A549 (cell line): ENCODE measurements at regions not wholly inside any gene's neighbourhood (a gene's known extent, or its start where the extent isn't known, plus 50 kb on each side); places are given as distances from the start of the nearest gene placed in this dataset.

Source experiments
- ATAC-seq, 2 experiments: fragments of 200-7000 bp in 1 of 2; fragments of >200 bp in 1 of 2; cut with Nextera tagmentation in 1 of 2; cut with Tn5 transposase in 1 of 2; 3 replicates each; pipeline versions ENCODE4 v1.8.0 to v1.9.1; 2018 to 2020; ENCODE audit warnings: mild to moderate bottlenecking in 1 of 2, moderate library complexity in 1 of 2
- CTCF ChIA-PET: fragments of 300-600 bp; sonication (Branson Sonifier 250); formaldehyde crosslinking; extraction: SDS; loops from one replicate; lab custom pipeline; 2021; ENCODE audit warnings: antibody characterized with exemption, inconsistent platforms; lab: Yijun Ruan, JAX
- POLR2A ChIA-PET: fragments of 350-600 bp; formaldehyde crosslinking; extraction: SDS; loops from one replicate; lab custom pipeline; 2021; ENCODE audit warnings: antibody characterized with exemption, inconsistent platforms; lab: Yijun Ruan, JAX
- DNase-seq, 2 experiments: peaks; one replicate each; pipeline versions ENCODE4 v3.0.0 to v3.0.0-alpha.2; 2011 to 2016; ENCODE audit warnings: low read depth in 1 of 2, low spot score in 1 of 2
- FAIRE-seq: peaks from 2 replicates; lab custom pipeline; 2011; peaks lifted over from hg19 to GRCh38; lab: Jason Lieb, UNC
- H3K27ac ChIP-seq, 2 experiments: fragments of >200 bp; sonication (Bioruptor Twin); formaldehyde crosslinking; 3 replicates each; pipeline ENCODE4 v1.5.1; 2016 to 2017
- H3K4me1 ChIP-seq: fragments of >200 bp; sonication (Bioruptor Twin); formaldehyde crosslinking; 3 replicates; pipeline ENCODE4 v1.6.1; 2016
- H3K4me2 ChIP-seq: fragments of >200 bp; sonication (Bioruptor Twin); formaldehyde crosslinking; 3 replicates; pipeline ENCODE4 v1.6.1; 2016
- H3K4me3 ChIP-seq: fragments of >200 bp; sonication (Bioruptor Twin); formaldehyde crosslinking; 3 replicates; pipeline ENCODE4 v1.5.1; 2016
- H3K9me3 ChIP-seq: fragments of >200 bp; sonication (Bioruptor Twin); formaldehyde crosslinking; 3 replicates; pipeline ENCODE4 v1.6.1; 2016
- BHLHE40 ChIP-seq: IDR thresholded peaks from 2 replicates; pipeline ENCODE4 v1.6.1; 2012; ENCODE audit warnings: low read depth, low read length, inconsistent platforms
- CBX2 ChIP-seq: fragments of 200-600 bp; sonication (generic); IDR thresholded peaks from 2 replicates; pipeline ENCODE4 v1.6.1; 2016; ENCODE audit warnings: low read depth, mild to moderate bottlenecking, borderline replicate concordance
- CEBPB ChIP-seq, 2 experiments: fragments of >200 bp in 1 of 2; sonication (Bioruptor Twin) in 1 of 2; formaldehyde crosslinking in 1 of 2; IDR thresholded peaks; 2 replicates each; pipeline ENCODE4 v1.6.1; 2012 to 2016
- CHD4 ChIP-seq: fragments of 200-600 bp; sonication (generic); IDR thresholded peaks from 2 replicates; pipeline ENCODE4 v1.6.1; 2016; ENCODE audit warnings: antibody characterized with exemption, mild to moderate bottlenecking, borderline replicate concordance
- E2F6 ChIP-seq: IDR thresholded peaks from 2 replicates; pipeline ENCODE4 v1.6.1; 2012; ENCODE audit warnings: low read depth, borderline replicate concordance
- EHMT2 ChIP-seq: fragments of 200-600 bp; sonication (generic); IDR thresholded peaks from 2 replicates; pipeline ENCODE4 v1.6.1; 2016; ENCODE audit warnings: antibody characterized with exemption, low read depth, mild to moderate bottlenecking, moderate library complexity
- FOSB ChIP-seq: fragments of 250-450 bp; sonication (Bioruptor Pico); IDR thresholded peaks from 2 replicates; pipeline ENCODE4 v1.5.0; 2020; ENCODE audit warnings: mild to moderate bottlenecking, moderate library complexity
- HEYL ChIP-seq: fragments of 250-450 bp; sonication (Bioruptor Pico); IDR thresholded peaks from 2 replicates; pipeline ENCODE4 v1.8.0; 2021; ENCODE audit warnings: mild to moderate bottlenecking, moderate library complexity
- HOXB13 ChIP-seq: fragments of 250-450 bp; sonication (Bioruptor Pico); IDR thresholded peaks from 2 replicates; pipeline ENCODE4 v1.5.0; 2020; ENCODE audit warnings: low read depth, mild to moderate bottlenecking, moderate library complexity
- HOXB5 ChIP-seq: fragments of 250-450 bp; sonication (Bioruptor Pico); IDR thresholded peaks from 2 replicates; pipeline ENCODE4 v1.5.0; 2020; ENCODE audit warnings: mild to moderate bottlenecking, moderate library complexity
- JUNB ChIP-seq: fragments of >200 bp; sonication (Bioruptor Twin); formaldehyde crosslinking; IDR thresholded peaks from 2 replicates; pipeline ENCODE4 v1.6.1; 2016
- KDM1A ChIP-seq: fragments of 200-600 bp; sonication (generic); IDR thresholded peaks from 2 replicates; pipeline ENCODE4 v1.6.1; 2016; ENCODE audit warnings: low read depth, mild to moderate bottlenecking
- KDM5A ChIP-seq: fragments of 200-600 bp; sonication (generic); IDR thresholded peaks from 2 replicates; pipeline ENCODE4 v1.6.1; 2016; ENCODE audit warnings: antibody characterized with exemption, mild to moderate bottlenecking
- MAZ ChIP-seq: fragments of 150-350 bp; IDR thresholded peaks from 2 replicates; pipeline ENCODE4 v1.6.1; 2014; ENCODE audit warnings: antibody characterized with exemption, low read depth, low read length, borderline replicate concordance
- NR3C1 ChIP-seq: fragments of >200 bp; sonication (Bioruptor Twin); formaldehyde crosslinking; IDR thresholded peaks from 3 replicates; pipeline ENCODE4 v1.6.1; 2017
- POLR2A ChIP-seq: IDR thresholded peaks from 2 replicates; pipeline ENCODE4 v1.6.1; 2012; ENCODE audit warnings: mild to moderate bottlenecking, low read length
- RAD21 ChIP-seq, 2 experiments: fragments of >200 bp in 1 of 2; sonication (Bioruptor Twin) in 1 of 2; formaldehyde crosslinking in 1 of 2; IDR thresholded peaks in 1 of 2; conservative IDR thresholded peaks in 1 of 2; 2 replicates in 1 of 2; 3 replicates in 1 of 2; pipeline ENCODE4 v1.6.1; 2012 to 2018; ENCODE audit warnings: inconsistent platforms in 1 of 2
- RNF2 ChIP-seq: fragments of 200-600 bp; sonication (generic); IDR thresholded peaks from 2 replicates; pipeline ENCODE4 v1.6.1; 2016; ENCODE audit warnings: low read depth, mild to moderate bottlenecking, antibody characterized with exemption, moderate library complexity, borderline replicate concordance
- SMC3 ChIP-seq: fragments of >200 bp; sonication (Bioruptor Twin); formaldehyde crosslinking; IDR thresholded peaks from 3 replicates; pipeline ENCODE4 v1.6.1; 2018; ENCODE audit warnings: inconsistent platforms
- USF2 ChIP-seq: fragments of 450-650 bp; IDR thresholded peaks from 2 replicates; pipeline ENCODE4 v1.6.1; 2014; ENCODE audit warnings: antibody characterized with exemption
- ZC3H11A ChIP-seq: fragments of 450-650 bp; IDR thresholded peaks from 2 replicates; pipeline ENCODE4 v1.6.1; 2014; ENCODE audit warnings: antibody characterized with exemption, mild to moderate bottlenecking
- ZNF302 ChIP-seq: fragments of 250-450 bp; sonication (Bioruptor Pico); IDR thresholded peaks from 2 replicates; pipeline ENCODE4 v1.9.0; 2021; ENCODE audit warnings: inconsistent platforms, mild to moderate bottlenecking, moderate library complexity
- WGBS: methylation state at CpG from one replicate; pipeline ENCODE4 v1.1.6; 2017; ENCODE audit errors: missing lambda C conversion rate; 5-methylcytosine and 5-hydroxymethylcytosine counted together
- TF ChIP-seq, protein P1 (sequence below): fragments of 200-600 bp; sonication (generic); IDR thresholded peaks from 2 replicates; pipeline ENCODE4 v1.6.1; 2016; ENCODE audit warnings: antibody characterized with exemption, mild to moderate bottlenecking, moderate library complexity
- TF ChIP-seq, protein P2 (sequence below): fragments of >200 bp; sonication (Bioruptor Twin); formaldehyde crosslinking; IDR thresholded peaks from 3 replicates; pipeline ENCODE4 v1.5.1; 2016

- Histone ChIP-seq H3K27ac (no peak overlapping the region), H3K9me3 (0 out of 3 replicates have a peak, but pooled peaks cover 3% of the 10 kb centered on the region), H3K4me2 (0 out of 3 replicates have a peak overlapping the region, but pooled peaks have one; percentile 10), H3K4me3 (no peak overlapping the region), H3K4me1 (no peaks in the 10 kb centered on the region)
- 41% methylated on average over 10 of the region's 10 CpGs for WGBS
- TF ChIP-seq, protein P1, sequence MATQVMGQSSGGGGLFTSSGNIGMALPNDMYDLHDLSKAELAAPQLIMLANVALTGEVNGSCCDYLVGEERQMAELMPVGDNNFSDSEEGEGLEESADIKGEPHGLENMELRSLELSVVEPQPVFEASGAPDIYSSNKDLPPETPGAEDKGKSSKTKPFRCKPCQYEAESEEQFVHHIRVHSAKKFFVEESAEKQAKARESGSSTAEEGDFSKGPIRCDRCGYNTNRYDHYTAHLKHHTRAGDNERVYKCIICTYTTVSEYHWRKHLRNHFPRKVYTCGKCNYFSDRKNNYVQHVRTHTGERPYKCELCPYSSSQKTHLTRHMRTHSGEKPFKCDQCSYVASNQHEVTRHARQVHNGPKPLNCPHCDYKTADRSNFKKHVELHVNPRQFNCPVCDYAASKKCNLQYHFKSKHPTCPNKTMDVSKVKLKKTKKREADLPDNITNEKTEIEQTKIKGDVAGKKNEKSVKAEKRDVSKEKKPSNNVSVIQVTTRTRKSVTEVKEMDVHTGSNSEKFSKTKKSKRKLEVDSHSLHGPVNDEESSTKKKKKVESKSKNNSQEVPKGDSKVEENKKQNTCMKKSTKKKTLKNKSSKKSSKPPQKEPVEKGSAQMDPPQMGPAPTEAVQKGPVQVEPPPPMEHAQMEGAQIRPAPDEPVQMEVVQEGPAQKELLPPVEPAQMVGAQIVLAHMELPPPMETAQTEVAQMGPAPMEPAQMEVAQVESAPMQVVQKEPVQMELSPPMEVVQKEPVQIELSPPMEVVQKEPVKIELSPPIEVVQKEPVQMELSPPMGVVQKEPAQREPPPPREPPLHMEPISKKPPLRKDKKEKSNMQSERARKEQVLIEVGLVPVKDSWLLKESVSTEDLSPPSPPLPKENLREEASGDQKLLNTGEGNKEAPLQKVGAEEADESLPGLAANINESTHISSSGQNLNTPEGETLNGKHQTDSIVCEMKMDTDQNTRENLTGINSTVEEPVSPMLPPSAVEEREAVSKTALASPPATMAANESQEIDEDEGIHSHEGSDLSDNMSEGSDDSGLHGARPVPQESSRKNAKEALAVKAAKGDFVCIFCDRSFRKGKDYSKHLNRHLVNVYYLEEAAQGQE: no peak
- no peak for TF ChIP-seq FOSB (CRISPR knock-in tag)
- TF ChIP-seq, protein P2, sequence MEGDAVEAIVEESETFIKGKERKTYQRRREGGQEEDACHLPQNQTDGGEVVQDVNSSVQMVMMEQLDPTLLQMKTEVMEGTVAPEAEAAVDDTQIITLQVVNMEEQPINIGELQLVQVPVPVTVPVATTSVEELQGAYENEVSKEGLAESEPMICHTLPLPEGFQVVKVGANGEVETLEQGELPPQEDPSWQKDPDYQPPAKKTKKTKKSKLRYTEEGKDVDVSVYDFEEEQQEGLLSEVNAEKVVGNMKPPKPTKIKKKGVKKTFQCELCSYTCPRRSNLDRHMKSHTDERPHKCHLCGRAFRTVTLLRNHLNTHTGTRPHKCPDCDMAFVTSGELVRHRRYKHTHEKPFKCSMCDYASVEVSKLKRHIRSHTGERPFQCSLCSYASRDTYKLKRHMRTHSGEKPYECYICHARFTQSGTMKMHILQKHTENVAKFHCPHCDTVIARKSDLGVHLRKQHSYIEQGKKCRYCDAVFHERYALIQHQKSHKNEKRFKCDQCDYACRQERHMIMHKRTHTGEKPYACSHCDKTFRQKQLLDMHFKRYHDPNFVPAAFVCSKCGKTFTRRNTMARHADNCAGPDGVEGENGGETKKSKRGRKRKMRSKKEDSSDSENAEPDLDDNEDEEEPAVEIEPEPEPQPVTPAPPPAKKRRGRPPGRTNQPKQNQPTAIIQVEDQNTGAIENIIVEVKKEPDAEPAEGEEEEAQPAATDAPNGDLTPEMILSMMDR: peak; percentile 80
- TF ChIP-seq RAD21 (conservative IDR thresholded peaks at IDR 0.05 in 1 of 2, IDR thresholded peaks at IDR 0.05 in 1 of 2): peak; percentile 75 to 83
- peak; percentile 61; the same call in 2 of the 3 replicates for TF ChIP-seq SMC3
- TF ChIP-seq KDM5A: no peak
- TF ChIP-seq KDM1A: no peak
- POLR2A ChIA-PET: no interaction called here
- DNase-seq: peak in 1 of 2 experiments; percentile 43
- ATAC-seq: peak; percentile 76 to 83; a peak in 5 of 6 replicates
- CTCF ChIA-PET: interaction anchor here (0.6 to 5.3 kb wide), 47 partner anchors 9 to 1249 kb away, joined by 3 to 47 read pairs (median 4); no protein-coding TSS in a partner anchor
- peak; percentile 7 for FAIRE-seq
Measured at GRCh38 chr9:86413971-86414880, 60.0 kb upstream of the TUT7 start.

DNA sequence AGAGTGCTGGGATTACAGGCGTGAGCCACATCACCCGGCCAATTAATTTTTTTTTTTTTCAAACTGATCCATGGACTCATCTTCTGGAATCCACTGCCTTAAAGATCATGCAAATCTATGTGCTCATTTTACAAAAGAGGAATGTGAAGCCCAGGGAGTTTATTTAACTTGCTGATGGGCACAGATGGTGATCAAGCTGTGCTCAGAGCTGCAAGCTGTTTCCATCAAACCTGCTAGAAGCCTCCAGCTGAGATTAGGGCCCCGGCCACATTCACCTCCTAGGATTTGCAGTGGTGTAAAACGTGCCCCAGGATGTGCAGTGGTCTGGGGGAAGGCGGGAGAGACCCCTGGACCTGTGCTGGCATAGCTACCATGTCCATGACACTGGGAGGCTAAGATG lies 56.1 kb upstream of the TUT7 start:
- no peak overlapping the region for H3K4me3 ChIP-seq
- DNase-seq (no peak), FAIRE-seq (no peak), ATAC-seq (no peak)
- 59% methylated on average over 5 of the region's 5 CpGs for WGBS
- POLR2A ChIA-PET: no interaction called here
- no peak for TF ChIP-seq ZC3H11A
- H3K9me3 ChIP-seq: 0 out of 3 replicates have a peak, but pooled peaks cover 3% of the 10 kb centered on the region
- no peak overlapping the region for H3K4me2 ChIP-seq
- H3K4me1 ChIP-seq: peaks cover 23% of the 10 kb centered on the region
- CTCF ChIA-PET: interaction anchor here (1.2 kb wide), 1 partner anchor 24 kb away, joined by 4 read pairs; no protein-coding TSS in a partner anchor
- H3K27ac ChIP-seq: no peak overlapping the region; a peak in 1 of 6 replicates

GRCh38 chr9:86408121-86408520 lies 53.9 kb upstream of the TUT7 start:
- TF ChIP-seq ZNF302 (no peak), HOXB13 (CRISPR knock-in tag) (no peak), MAZ (no peak), CHD4 (no peak), USF2 (no peak), HOXB5 (no peak), HEYL (no peak), E2F6 (no peak), CBX2 (no peak), BHLHE40 (no peak), NR3C1 (no peak), POLR2A (no peak), JUNB (no peak), EHMT2 (no peak), RNF2 (no peak), CEBPB (IDR thresholded peaks at IDR 0.05) (no peak), SMC3 (no peak)
- Histone ChIP-seq H3K4me3 (no peak overlapping the region), H3K4me2 (no peak overlapping the region), H3K4me1 (peaks cover 31% of the 10 kb centered on the region), H3K27ac (peak overlapping the region; percentile 14 to 72; a peak in 2 of 6 replicates), H3K9me3 (0 out of 3 replicates have a peak, but pooled peaks cover 3% of the 10 kb centered on the region)
- 74% methylated on average over 1 of the region's 1 CpG for WGBS
- FAIRE-seq (no peak), ATAC-seq (no peak), DNase-seq (no peak)
- ChIA-PET POLR2A (no interaction called here), CTCF (interaction anchor here (0.6 to 2.5 kb wide), 3 partner anchors 10 to 1279 kb away, joined by 3 to 11 read pairs (median 4); no protein-coding TSS in a partner anchor)
